GM23338 (cell line): ENCODE measurements at regions not wholly inside any gene's neighbourhood (a gene's known extent, or its start where the extent isn't known, plus 50 kb on each side); places are given as distances from the start of the nearest gene placed in this dataset.

Experiments used
- ATAC-seq: fragments of 200-7000 bp; cut with Tn5 transposase; 3 replicates; pipeline ENCODE4 v1.9.1; 2020
- DNase-seq: peaks from one replicate; pipeline ENCODE4 v3.0.0-alpha.2; 2015; ENCODE audit warnings: low spot score
- H2AFZ ChIP-seq: fragments of 200-600 bp; sonication (generic); 2 replicates; pipeline ENCODE4 v1.8.0; 2016; ENCODE audit warnings: antibody characterized with exemption, mild to moderate bottlenecking, moderate library complexity
- H3F3A ChIP-seq: fragments of 200-600 bp; sonication (generic); replicated peaks from 2 replicates; pipeline ENCODE4 v1.8.0; 2017; ENCODE audit warnings: antibody characterized with exemption, mixed run types, low read depth
- H3K27ac ChIP-seq: fragments of 200-600 bp; sonication (generic); 2 replicates; pipeline ENCODE4 v1.6.1; 2016; ENCODE audit warnings: low read depth
- H3K27me3 ChIP-seq: fragments of 200-600 bp; sonication (generic); 2 replicates; pipeline ENCODE4 v1.8.0; 2016; ENCODE audit warnings: mild to moderate bottlenecking, mixed run types, moderate library complexity; ENCODE audit not compliant: insufficient read depth
- H3K36me3 ChIP-seq: fragments of 200-600 bp; sonication (generic); 2 replicates; pipeline ENCODE4 v1.8.0; 2016; ENCODE audit warnings: mild to moderate bottlenecking; ENCODE audit not compliant: insufficient read depth
- H3K4me1 ChIP-seq: fragments of 200-600 bp; sonication (generic); 2 replicates; pipeline ENCODE4 v1.8.0; 2016; ENCODE audit warnings: mild to moderate bottlenecking, moderate library complexity; ENCODE audit not compliant: insufficient read depth
- H3K4me2 ChIP-seq: fragments of 200-600 bp; sonication (generic); 2 replicates; pipeline ENCODE4 v1.7.1; 2017; ENCODE audit warnings: mixed run types
- H3K4me3 ChIP-seq: fragments of 200-600 bp; sonication (generic); 2 replicates; pipeline ENCODE4 v1.6.1; 2016; ENCODE audit warnings: mixed run types
- H3K79me2 ChIP-seq: fragments of 200-600 bp; sonication (generic); replicated peaks from 2 replicates; pipeline ENCODE4 v1.8.0; 2017; ENCODE audit warnings: mild to moderate bottlenecking; ENCODE audit not compliant: insufficient read depth
- H3K9me2 ChIP-seq: fragments of 200-600 bp; sonication (generic); 2 replicates; pipeline ENCODE4 v1.8.0; 2017; ENCODE audit not compliant: insufficient read depth
- H4K20me1 ChIP-seq: fragments of 200-600 bp; sonication (generic); replicated peaks from 2 replicates; pipeline ENCODE4 v1.8.0; 2017; ENCODE audit warnings: mild to moderate bottlenecking; ENCODE audit not compliant: insufficient read depth
- H3K27ac Mint-ChIP-seq: 2 replicates; pipeline ENCODE4 v1.8.0; 2020; ENCODE audit warnings: inconsistent platforms, mild to moderate bottlenecking, moderate library complexity, mixed read lengths
- H3K27me3 Mint-ChIP-seq: 3 replicates; pipeline ENCODE4 v1.8.0; 2022; ENCODE audit warnings: low read depth, mild to moderate bottlenecking, moderate library complexity, mixed read lengths, inconsistent platforms; ENCODE audit not compliant: insufficient read depth, poor library complexity
- H3K36me3 Mint-ChIP-seq: 3 replicates; pipeline ENCODE4 v1.8.0; 2021; ENCODE audit warnings: low read depth, mild to moderate bottlenecking, inconsistent platforms, moderate library complexity, mixed read lengths
- H3K4me1 Mint-ChIP-seq: 3 replicates; pipeline ENCODE4 v1.8.0; 2020; ENCODE audit warnings: mild to moderate bottlenecking, inconsistent platforms, mixed read lengths
- H3K4me3 Mint-ChIP-seq: 3 replicates; pipeline ENCODE4 v1.8.0; 2021; ENCODE audit warnings: moderate library complexity, mild to moderate bottlenecking, inconsistent platforms, mixed read lengths
- H3K9me3 Mint-ChIP-seq: 3 replicates; pipeline ENCODE4 v1.8.0; 2020; ENCODE audit warnings: moderate library complexity, mild to moderate bottlenecking, inconsistent platforms, mixed read lengths
- EZH2 ChIP-seq: fragments of 200-600 bp; sonication (generic); IDR thresholded peaks from one replicate; pipeline ENCODE4 v1.8.0; 2017; ENCODE audit warnings: antibody characterized with exemption, mild to moderate bottlenecking, low read depth; ENCODE audit not compliant: unreplicated experiment
- POLR2AphosphoS5 ChIP-seq: IDR thresholded peaks from 2 replicates; pipeline ENCODE4 v1.6.1; 2016; ENCODE audit warnings: antibody characterized with exemption, low read depth
- ZNF114 ChIP-seq: fragments of 250-450 bp; sonication (Bioruptor Pico); IDR thresholded peaks from 2 replicates; pipeline ENCODE4 v1.5.0; 2020; ENCODE audit warnings: mild to moderate bottlenecking, moderate library complexity
- ZNF331 ChIP-seq: fragments of 250-450 bp; sonication (Bioruptor Pico); IDR thresholded peaks from 2 replicates; pipeline ENCODE4 v1.5.0; 2020; ENCODE audit warnings: low read depth, mild to moderate bottlenecking, moderate library complexity
- TF ChIP-seq, protein P1 (sequence below): fragments of 250-450 bp; sonication (Bioruptor Pico); IDR thresholded peaks from 2 replicates; pipeline ENCODE4 v1.5.0; 2020; ENCODE audit warnings: mild to moderate bottlenecking, moderate library complexity
- TF ChIP-seq, protein P2 (sequence below): IDR thresholded peaks from one replicate; pipeline ENCODE4 v1.6.1; 2018; ENCODE audit warnings: antibody characterized with exemption; ENCODE audit not compliant: unreplicated experiment
- TF ChIP-seq, protein P3 (sequence below): IDR thresholded peaks from 2 replicates; pipeline ENCODE4 v1.6.1; 2016; ENCODE audit warnings: antibody characterized with exemption

GRCh38 chr2:403682-404081 is 115.8 kb upstream of the ALKAL2 start (continued):
- TF ChIP-seq, protein P1, sequence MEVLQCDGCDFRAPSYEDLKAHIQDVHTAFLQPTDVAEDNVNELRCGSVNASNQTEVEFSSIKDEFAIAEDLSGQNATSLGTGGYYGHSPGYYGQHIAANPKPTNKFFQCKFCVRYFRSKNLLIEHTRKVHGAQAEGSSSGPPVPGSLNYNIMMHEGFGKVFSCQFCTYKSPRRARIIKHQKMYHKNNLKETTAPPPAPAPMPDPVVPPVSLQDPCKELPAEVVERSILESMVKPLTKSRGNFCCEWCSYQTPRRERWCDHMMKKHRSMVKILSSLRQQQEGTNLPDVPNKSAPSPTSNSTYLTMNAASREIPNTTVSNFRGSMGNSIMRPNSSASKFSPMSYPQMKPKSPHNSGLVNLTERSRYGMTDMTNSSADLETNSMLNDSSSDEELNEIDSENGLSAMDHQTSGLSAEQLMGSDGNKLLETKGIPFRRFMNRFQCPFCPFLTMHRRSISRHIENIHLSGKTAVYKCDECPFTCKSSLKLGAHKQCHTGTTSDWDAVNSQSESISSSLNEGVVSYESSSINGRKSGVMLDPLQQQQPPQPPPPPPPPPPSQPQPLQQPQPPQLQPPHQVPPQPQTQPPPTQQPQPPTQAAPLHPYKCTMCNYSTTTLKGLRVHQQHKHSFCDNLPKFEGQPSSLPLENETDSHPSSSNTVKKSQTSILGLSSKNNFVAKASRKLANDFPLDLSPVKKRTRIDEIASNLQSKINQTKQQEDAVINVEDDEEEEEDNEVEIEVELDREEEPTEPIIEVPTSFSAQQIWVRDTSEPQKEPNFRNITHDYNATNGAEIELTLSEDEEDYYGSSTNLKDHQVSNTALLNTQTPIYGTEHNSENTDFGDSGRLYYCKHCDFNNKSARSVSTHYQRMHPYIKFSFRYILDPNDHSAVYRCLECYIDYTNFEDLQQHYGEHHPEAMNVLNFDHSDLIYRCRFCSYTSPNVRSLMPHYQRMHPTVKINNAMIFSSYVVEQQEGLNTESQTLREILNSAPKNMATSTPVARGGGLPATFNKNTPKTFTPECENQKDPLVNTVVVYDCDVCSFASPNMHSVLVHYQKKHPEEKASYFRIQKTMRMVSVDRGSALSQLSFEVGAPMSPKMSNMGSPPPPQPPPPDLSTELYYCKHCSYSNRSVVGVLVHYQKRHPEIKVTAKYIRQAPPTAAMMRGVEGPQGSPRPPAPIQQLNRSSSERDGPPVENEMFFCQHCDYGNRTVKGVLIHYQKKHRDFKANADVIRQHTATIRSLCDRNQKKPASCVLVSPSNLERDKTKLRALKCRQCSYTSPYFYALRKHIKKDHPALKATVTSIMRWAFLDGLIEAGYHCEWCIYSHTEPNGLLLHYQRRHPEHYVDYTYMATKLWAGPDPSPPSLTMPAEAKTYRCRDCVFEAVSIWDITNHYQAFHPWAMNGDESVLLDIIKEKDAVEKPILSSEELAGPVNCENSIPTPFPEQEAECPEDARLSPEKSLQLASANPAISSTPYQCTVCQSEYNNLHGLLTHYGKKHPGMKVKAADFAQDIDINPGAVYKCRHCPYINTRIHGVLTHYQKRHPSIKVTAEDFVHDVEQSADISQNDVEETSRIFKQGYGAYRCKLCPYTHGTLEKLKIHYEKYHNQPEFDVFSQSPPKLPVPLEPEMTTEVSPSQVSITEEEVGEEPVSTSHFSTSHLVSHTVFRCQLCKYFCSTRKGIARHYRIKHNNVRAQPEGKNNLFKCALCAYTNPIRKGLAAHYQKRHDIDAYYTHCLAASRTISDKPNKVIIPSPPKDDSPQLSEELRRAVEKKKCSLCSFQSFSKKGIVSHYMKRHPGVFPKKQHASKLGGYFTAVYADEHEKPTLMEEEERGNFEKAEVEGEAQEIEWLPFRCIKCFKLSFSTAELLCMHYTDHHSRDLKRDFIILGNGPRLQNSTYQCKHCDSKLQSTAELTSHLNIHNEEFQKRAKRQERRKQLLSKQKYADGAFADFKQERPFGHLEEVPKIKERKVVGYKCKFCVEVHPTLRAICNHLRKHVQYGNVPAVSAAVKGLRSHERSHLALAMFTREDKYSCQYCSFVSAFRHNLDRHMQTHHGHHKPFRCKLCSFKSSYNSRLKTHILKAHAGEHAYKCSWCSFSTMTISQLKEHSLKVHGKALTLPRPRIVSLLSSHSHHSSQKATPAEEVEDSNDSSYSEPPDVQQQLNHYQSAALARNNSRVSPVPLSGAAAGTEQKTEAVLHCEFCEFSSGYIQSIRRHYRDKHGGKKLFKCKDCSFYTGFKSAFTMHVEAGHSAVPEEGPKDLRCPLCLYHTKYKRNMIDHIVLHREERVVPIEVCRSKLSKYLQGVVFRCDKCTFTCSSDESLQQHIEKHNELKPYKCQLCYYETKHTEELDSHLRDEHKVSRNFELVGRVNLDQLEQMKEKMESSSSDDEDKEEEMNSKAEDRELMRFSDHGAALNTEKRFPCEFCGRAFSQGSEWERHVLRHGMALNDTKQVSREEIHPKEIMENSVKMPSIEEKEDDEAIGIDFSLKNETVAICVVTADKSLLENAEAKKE (CRISPR knock-in tag): no peak
- TF ChIP-seq EZH2 (no peak), ZNF114 (CRISPR knock-in tag) (no peak)

DNA sequence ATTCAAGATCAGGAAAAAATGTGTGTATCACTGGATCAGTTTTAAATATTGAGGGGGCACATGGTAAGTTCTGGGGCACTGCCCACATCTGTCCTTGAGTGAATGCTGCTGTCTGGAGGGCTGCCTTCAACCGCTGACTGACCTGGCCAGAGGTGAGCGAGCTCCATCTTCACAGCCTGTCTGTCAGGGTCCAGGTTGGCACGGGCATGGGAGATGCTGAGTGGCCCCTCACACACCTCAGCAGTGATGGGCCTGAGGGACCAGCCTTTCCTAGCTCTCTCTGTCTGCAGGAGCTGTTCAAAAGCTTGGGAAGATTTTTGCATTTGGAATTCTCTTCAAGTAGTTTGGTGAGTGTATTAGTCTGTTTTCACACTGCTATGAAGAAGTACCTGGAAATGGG is 114.8 kb upstream of the ALKAL2 start:
- no peak for DNase-seq
- peaks cover 5% of the 10 kb centered on the region; the same call in 1 of the 3 replicates for H3K36me3 Mint-ChIP-seq
- Histone ChIP-seq H3K4me1 (no peaks in the 10 kb centered on the region), H3K79me2 (no peaks in the 10 kb centered on the region), H3K36me3 (no peaks in the 10 kb centered on the region), H3F3A (no peaks in the 10 kb centered on the region), H3K27me3 (no peaks in the 10 kb centered on the region), H3K4me3 (no peak overlapping the region), H3K27ac (no peak overlapping the region), H4K20me1 (no peaks in the 10 kb centered on the region), H3K9me2 (no peaks in the 10 kb centered on the region), H3K4me2 (no peak overlapping the region), H2AFZ (no peak overlapping the region)
- TF ChIP-seq EZH2 (no peak), ZNF114 (CRISPR knock-in tag) (no peak)
- peaks cover 3% of the 10 kb centered on the region for H3K27me3 Mint-ChIP-seq
- H3K9me3 Mint-ChIP-seq: peaks cover 10% of the 10 kb centered on the region
- no peak for ATAC-seq
- peaks cover 11% of the 10 kb centered on the region for H3K4me1 Mint-ChIP-seq
- no peak overlapping the region for H3K4me3 Mint-ChIP-seq
- H3K27ac Mint-ChIP-seq: no peak overlapping the region

DNA sequence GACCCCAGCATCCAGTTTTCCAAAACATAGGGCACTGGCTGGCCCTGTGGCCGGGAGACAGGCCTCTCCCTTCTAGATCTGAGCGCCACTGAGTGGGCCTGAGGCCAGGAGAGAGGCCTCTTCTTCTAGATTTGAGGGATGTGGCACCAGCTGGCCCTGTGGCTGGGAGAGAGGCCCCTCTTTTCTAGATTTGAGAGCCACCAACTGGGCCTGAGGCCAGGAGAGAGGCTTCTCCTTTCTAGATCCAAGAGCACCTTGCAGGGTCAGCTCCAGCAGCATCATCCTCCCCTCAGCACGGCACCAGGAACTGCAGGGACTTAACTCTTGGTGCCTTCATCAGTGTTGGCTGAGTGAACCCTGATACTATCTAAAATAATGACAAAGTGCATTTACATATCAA is 114.3 kb upstream of the ALKAL2 start:
- Histone ChIP-seq H3K27me3 (no peaks in the 10 kb centered on the region), H3K27ac (no peak overlapping the region), H3F3A (no peaks in the 10 kb centered on the region), H3K79me2 (no peaks in the 10 kb centered on the region), H3K4me2 (no peak overlapping the region), H2AFZ (no peak overlapping the region), H3K4me3 (no peak overlapping the region), H3K4me1 (no peaks in the 10 kb centered on the region), H4K20me1 (no peaks in the 10 kb centered on the region), H3K36me3 (no peaks in the 10 kb centered on the region), H3K9me2 (no peaks in the 10 kb centered on the region)
- Mint-ChIP-seq H3K27me3 (peaks cover 3% of the 10 kb centered on the region), H3K4me3 (no peak overlapping the region), H3K9me3 (peaks cover 10% of the 10 kb centered on the region), H3K4me1 (peaks cover 14% of the 10 kb centered on the region), H3K36me3 (peaks cover 5% of the 10 kb centered on the region; the same call in 1 of the 3 replicates), H3K27ac (no peak overlapping the region)
- no peak for ATAC-seq
- no peak for DNase-seq
- TF ChIP-seq, protein P2, sequence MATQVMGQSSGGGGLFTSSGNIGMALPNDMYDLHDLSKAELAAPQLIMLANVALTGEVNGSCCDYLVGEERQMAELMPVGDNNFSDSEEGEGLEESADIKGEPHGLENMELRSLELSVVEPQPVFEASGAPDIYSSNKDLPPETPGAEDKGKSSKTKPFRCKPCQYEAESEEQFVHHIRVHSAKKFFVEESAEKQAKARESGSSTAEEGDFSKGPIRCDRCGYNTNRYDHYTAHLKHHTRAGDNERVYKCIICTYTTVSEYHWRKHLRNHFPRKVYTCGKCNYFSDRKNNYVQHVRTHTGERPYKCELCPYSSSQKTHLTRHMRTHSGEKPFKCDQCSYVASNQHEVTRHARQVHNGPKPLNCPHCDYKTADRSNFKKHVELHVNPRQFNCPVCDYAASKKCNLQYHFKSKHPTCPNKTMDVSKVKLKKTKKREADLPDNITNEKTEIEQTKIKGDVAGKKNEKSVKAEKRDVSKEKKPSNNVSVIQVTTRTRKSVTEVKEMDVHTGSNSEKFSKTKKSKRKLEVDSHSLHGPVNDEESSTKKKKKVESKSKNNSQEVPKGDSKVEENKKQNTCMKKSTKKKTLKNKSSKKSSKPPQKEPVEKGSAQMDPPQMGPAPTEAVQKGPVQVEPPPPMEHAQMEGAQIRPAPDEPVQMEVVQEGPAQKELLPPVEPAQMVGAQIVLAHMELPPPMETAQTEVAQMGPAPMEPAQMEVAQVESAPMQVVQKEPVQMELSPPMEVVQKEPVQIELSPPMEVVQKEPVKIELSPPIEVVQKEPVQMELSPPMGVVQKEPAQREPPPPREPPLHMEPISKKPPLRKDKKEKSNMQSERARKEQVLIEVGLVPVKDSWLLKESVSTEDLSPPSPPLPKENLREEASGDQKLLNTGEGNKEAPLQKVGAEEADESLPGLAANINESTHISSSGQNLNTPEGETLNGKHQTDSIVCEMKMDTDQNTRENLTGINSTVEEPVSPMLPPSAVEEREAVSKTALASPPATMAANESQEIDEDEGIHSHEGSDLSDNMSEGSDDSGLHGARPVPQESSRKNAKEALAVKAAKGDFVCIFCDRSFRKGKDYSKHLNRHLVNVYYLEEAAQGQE: no peak
- TF ChIP-seq EZH2 (no peak), POLR2AphosphoS5 (no peak), ZNF331 (CRISPR knock-in tag) (no peak), ZNF114 (CRISPR knock-in tag) (no peak)
- TF ChIP-seq, protein P3, sequence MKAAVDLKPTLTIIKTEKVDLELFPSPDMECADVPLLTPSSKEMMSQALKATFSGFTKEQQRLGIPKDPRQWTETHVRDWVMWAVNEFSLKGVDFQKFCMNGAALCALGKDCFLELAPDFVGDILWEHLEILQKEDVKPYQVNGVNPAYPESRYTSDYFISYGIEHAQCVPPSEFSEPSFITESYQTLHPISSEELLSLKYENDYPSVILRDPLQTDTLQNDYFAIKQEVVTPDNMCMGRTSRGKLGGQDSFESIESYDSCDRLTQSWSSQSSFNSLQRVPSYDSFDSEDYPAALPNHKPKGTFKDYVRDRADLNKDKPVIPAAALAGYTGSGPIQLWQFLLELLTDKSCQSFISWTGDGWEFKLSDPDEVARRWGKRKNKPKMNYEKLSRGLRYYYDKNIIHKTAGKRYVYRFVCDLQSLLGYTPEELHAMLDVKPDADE: no peak
